Activated gamma-delta T cell treated with Interleukin-2 at 50 U/mL for 16 hours (primary cell): ENCODE measurements at regions not wholly inside any gene's neighbourhood (a gene's known extent, or its start where the extent isn't known, plus 50 kb on each side); places are given as distances from the start of the nearest gene placed in this dataset.
"Not testable (repeated sequence)": the region's sequence is repeated elsewhere in the genome, so short reads cannot be mapped to it uniquely, and the experiment has no call there.

Experiments
- DNase-seq: peaks from one replicate; pipeline ENCODE4 v3.0.0-alpha.2; 2020

- DNase-seq, result no peak
Observed at GRCh38 chr11:122439866-122440810, 215.4 kb upstream of the UBASH3B start.

- no peak for DNase-seq
Observed at GRCh38 chr11:122436188-122436555, 219.3 kb upstream of the UBASH3B start.

- no peak for DNase-seq
Observed at GRCh38 chr11:122435540-122436187, 219.9 kb upstream of the UBASH3B start.

- DNase-seq, result no peak
Observed at GRCh38 chr11:122434786-122435185, 220.7 kb upstream of the UBASH3B start.

- no peak for DNase-seq
Observed at GRCh38 chr11:122430490-122430889, 225.0 kb upstream of the UBASH3B start.

- no peak for DNase-seq
Observed at GRCh38 chr11:122426073-122426472, 229.4 kb upstream of the UBASH3B start.

GRCh38 chr11:122424636-122425035 is 230.9 kb upstream of the UBASH3B start:
- no peak for DNase-seq

GRCh38 chr11:122423886-122424285 is 231.6 kb upstream of the UBASH3B start:
- no peak for DNase-seq

- DNase-seq, result no peak
Observed at GRCh38 chr11:122423273-122423672, 232.2 kb upstream of the UBASH3B start.

GRCh38 chr11:122422682-122423081 is 232.8 kb upstream of the UBASH3B start:
- DNase-seq, result no peak

- DNase-seq, result no peak
Observed at GRCh38 chr11:122421702-122422101, 233.8 kb upstream of the UBASH3B start.

- no peak for DNase-seq
Observed at GRCh38 chr11:122418032-122418431, 237.5 kb upstream of the UBASH3B start.

- no peak for DNase-seq
Observed at GRCh38 chr11:122414406-122415018, 241.0 kb upstream of the UBASH3B start.

GRCh38 chr11:122413677-122414076 is 241.8 kb upstream of the UBASH3B start:
- DNase-seq, result no peak

- no peak for DNase-seq
Observed at GRCh38 chr11:122412581-122412980, 242.9 kb upstream of the UBASH3B start.

GRCh38 chr11:122406466-122406865 is 249.1 kb upstream of the UBASH3B start:
- DNase-seq, result no peak

GRCh38 chr11:122405547-122406341 is 249.8 kb upstream of the UBASH3B start:
- DNase-seq, result no peak

GRCh38 chr11:122404571-122404970 is 251.0 kb upstream of the UBASH3B start:
- no peak for DNase-seq

GRCh38 chr11:122401581-122401980 is 253.9 kb upstream of the UBASH3B start:
- not testable (repeated sequence) for DNase-seq

GRCh38 chr11:122399375-122399774 is 256.1 kb upstream of the UBASH3B start:
- DNase-seq, result no peak

- no peak for DNase-seq
Observed at GRCh38 chr11:122398851-122399250, 256.7 kb upstream of the UBASH3B start.

GRCh38 chr11:122398167-122398566 is 257.4 kb upstream of the UBASH3B start:
- no peak for DNase-seq

GRCh38 chr11:122395282-122395681 is 260.2 kb upstream of the UBASH3B start:
- DNase-seq, result no peak
